ENCODE measurements at regions not wholly inside any gene's neighbourhood (a gene's known extent, or its start where the extent isn't known, plus 50 kb on each side); places are given as distances from the start of the nearest gene placed in this dataset.

GRCh38 chr6:9890893-9891292 lies 524.0 kb downstream of the TFAP2A start:
- no peaks in the 10 kb centered on the region for H3K27me3 ChIP-seq (replicated peaks; ENCODE audit: insufficient read depth, low read depth, low read length, poor library complexity)
- H3K4me1 ChIP-seq (ENCODE audit: insufficient read depth, low read length, poor library complexity, severe bottlenecking) = no peaks in the 10 kb centered on the region
- ChIA-PET CTCF (no interaction called here), POLR2A (ENCODE audit: low non-redundant PET) (no interaction called here)
- no TSS peak for BruUV-seq (replicated peaks)
- DNase-seq (ENCODE audit: low spot score) = no peak
- intact Hi-C loops (cut with micrococcal nuclease; ENCODE audit: unreplicated experiment) = no loop called here
- H3K36me3 ChIP-seq (ENCODE audit: insufficient read depth, low read length, poor library complexity, severe bottlenecking) = no peaks in the 10 kb centered on the region
- H3K4me3 ChIP-seq (ENCODE audit: low read depth, low read length, poor library complexity, severe bottlenecking) = no peak overlapping the region
- H3K9me3 ChIP-seq (ENCODE audit: low read depth, low read length, poor library complexity, severe bottlenecking) = no peaks in the 10 kb centered on the region
- TF ChIP-seq CTCF (conservative IDR thresholded peaks at IDR 0.05; ENCODE audit: low read depth, low read length) = no peak
- no peak for TF ChIP-seq EZH2 (IDR thresholded peaks at IDR 0.05; ENCODE audit: borderline replicate concordance, low read depth, low read length, poor library complexity, severe bottlenecking)
- H3K27ac ChIP-seq (ENCODE audit: low read depth, low read length, poor library complexity, severe bottlenecking) = no peak overlapping the region

DNA sequence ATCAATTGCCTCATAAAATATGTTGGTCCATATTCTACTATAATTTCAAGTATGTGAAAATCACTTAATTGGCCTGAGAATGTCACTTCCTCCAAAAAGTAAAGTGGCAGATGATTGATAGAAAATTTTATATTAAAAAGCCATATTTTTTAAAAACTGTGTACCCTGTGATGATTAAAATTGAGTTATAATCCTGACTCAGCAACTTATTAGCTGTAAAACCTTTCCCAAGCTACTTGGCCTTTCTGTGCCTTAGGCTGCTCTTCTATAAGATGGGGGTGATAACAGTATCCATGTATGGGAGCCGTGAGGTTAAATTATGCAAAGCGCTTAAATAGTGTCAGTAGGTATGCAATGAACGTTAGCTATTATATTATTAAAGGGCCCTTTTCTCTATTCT lies 524.4 kb downstream of the TFAP2A start:
- DNase-seq (ENCODE audit: low spot score) = no peak
- intact Hi-C loops (cut with micrococcal nuclease; ENCODE audit: unreplicated experiment) = no loop called here
- H3K27ac ChIP-seq (ENCODE audit: low read depth, low read length, poor library complexity, severe bottlenecking) = no peak overlapping the region
- H3K4me3 ChIP-seq (ENCODE audit: low read depth, low read length, poor library complexity, severe bottlenecking) = no peak overlapping the region
- no peaks in the 10 kb centered on the region for H3K9me3 ChIP-seq (ENCODE audit: low read depth, low read length, poor library complexity, severe bottlenecking)
- no peaks in the 10 kb centered on the region for H3K27me3 ChIP-seq (replicated peaks; ENCODE audit: insufficient read depth, low read depth, low read length, poor library complexity)
- BruUV-seq (replicated peaks) = no TSS peak
- H3K4me1 ChIP-seq (ENCODE audit: insufficient read depth, low read length, poor library complexity, severe bottlenecking) = no peaks in the 10 kb centered on the region
- TF ChIP-seq EZH2 (IDR thresholded peaks at IDR 0.05; ENCODE audit: borderline replicate concordance, low read depth, low read length, poor library complexity, severe bottlenecking) = no peak
- TF ChIP-seq CTCF (conservative IDR thresholded peaks at IDR 0.05; ENCODE audit: low read depth, low read length) = no peak
- ChIA-PET POLR2A (ENCODE audit: low non-redundant PET) (no interaction called here), CTCF (no interaction called here)
- H3K36me3 ChIP-seq (ENCODE audit: insufficient read depth, low read length, poor library complexity, severe bottlenecking) = no peaks in the 10 kb centered on the region

- H3K4me3 ChIP-seq (ENCODE audit: low read depth, low read length, poor library complexity, severe bottlenecking) = no peak overlapping the region
- H3K36me3 ChIP-seq (ENCODE audit: insufficient read depth, low read length, poor library complexity, severe bottlenecking) = no peaks in the 10 kb centered on the region
- no peaks in the 10 kb centered on the region for H3K4me1 ChIP-seq (ENCODE audit: insufficient read depth, low read length, poor library complexity, severe bottlenecking)
- intact Hi-C loops (cut with micrococcal nuclease; ENCODE audit: unreplicated experiment) = no loop called here
- no peaks in the 10 kb centered on the region for H3K27me3 ChIP-seq (replicated peaks; ENCODE audit: insufficient read depth, low read depth, low read length, poor library complexity)
- DNase-seq (ENCODE audit: low spot score) = no peak
- TF ChIP-seq CTCF (conservative IDR thresholded peaks at IDR 0.05; ENCODE audit: low read depth, low read length) = no peak
- TF ChIP-seq EZH2 (IDR thresholded peaks at IDR 0.05; ENCODE audit: borderline replicate concordance, low read depth, low read length, poor library complexity, severe bottlenecking) = no peak
- CTCF ChIA-PET = no interaction called here
- POLR2A ChIA-PET (ENCODE audit: low non-redundant PET) = no interaction called here
- H3K27ac ChIP-seq (ENCODE audit: low read depth, low read length, poor library complexity, severe bottlenecking) = no peak overlapping the region
- no TSS peak for BruUV-seq (replicated peaks)
- H3K9me3 ChIP-seq (ENCODE audit: low read depth, low read length, poor library complexity, severe bottlenecking) = peaks cover 7% of the 10 kb centered on the region
Measured at GRCh38 chr6:9878535-9878934, 536.3 kb downstream of the TFAP2A start.

Measured in A673 (cell line).